Keratinocyte (primary cell): ENCODE measurements at regions not wholly inside any gene's neighbourhood (a gene's known extent, or its start where the extent isn't known, plus 50 kb on each side); places are given as distances from the start of the nearest gene placed in this dataset.

Source experiments
- DNase-seq: peaks from one replicate; pipeline ENCODE4 v3.0.0-alpha.2; 2011; ENCODE audit warnings: low read depth, missing footprints, low spot score
- FAIRE-seq: peaks from 2 replicates; lab custom pipeline; 2011; peaks lifted over from hg19 to GRCh38; lab: Jason Lieb, UNC
- H2AFZ ChIP-seq: 2 replicates; pipeline ENCODE4 v1.6.0; 2012; ENCODE audit warnings: low read length, control low read depth, inconsistent platforms; ENCODE audit not compliant: control insufficient read depth
- H3K27ac ChIP-seq: 2 replicates; pipeline ENCODE4 v1.5.1; 2011; ENCODE audit warnings: low read length; ENCODE audit not compliant: control insufficient read depth, insufficient read depth
- H3K27me3 ChIP-seq: 3 replicates; pipeline ENCODE4 v1.6.0; 2011; ENCODE audit warnings: low read length; ENCODE audit not compliant: control insufficient read depth, insufficient read depth; ENCODE audit errors: extremely low read depth
- H3K36me3 ChIP-seq, 2 experiments: 2 replicates in 1 of 2; 3 replicates in 1 of 2; pipeline ENCODE4 v1.5.1; 2011; ENCODE audit warnings: low read length in 2 of 2, mild to moderate bottlenecking in 1 of 2; ENCODE audit not compliant: control insufficient read depth in 2 of 2, insufficient read depth in 2 of 2; ENCODE audit errors: extremely low read depth in 1 of 2
- H3K4me1 ChIP-seq: 3 replicates; pipeline ENCODE4 v1.5.1; 2011; ENCODE audit warnings: low read length; ENCODE audit not compliant: control insufficient read depth, insufficient read depth; ENCODE audit errors: extremely low read depth
- H3K4me2 ChIP-seq: 3 replicates; pipeline ENCODE4 v1.6.0; 2011; ENCODE audit warnings: low read depth, low read length; ENCODE audit not compliant: control insufficient read depth, insufficient read depth; ENCODE audit errors: extremely low read depth
- H3K4me3 ChIP-seq, 3 experiments: fragments of 200-600 bp in 1 of 3; sonication (generic) in 1 of 3; 2 replicates in 2 of 3; 3 replicates in 1 of 3; pipeline ENCODE4 v1.5.1; 2011 to 2016; ENCODE audit warnings: low read length in 3 of 3, mild to moderate bottlenecking in 3 of 3, control low read depth in 2 of 3, inconsistent platforms in 1 of 3, low read depth in 1 of 3, mixed read lengths in 1 of 3, mixed run types in 1 of 3, moderate library complexity in 1 of 3; ENCODE audit not compliant: control insufficient read depth in 2 of 3, insufficient read depth in 2 of 3; ENCODE audit errors: extremely low read depth in 1 of 3
- H3K79me2 ChIP-seq: 2 replicates; pipeline ENCODE4 v1.6.0; 2012; ENCODE audit warnings: low read length; ENCODE audit not compliant: control insufficient read depth, insufficient read depth
- H3K9ac ChIP-seq: 3 replicates; pipeline ENCODE4 v1.6.0; 2011; ENCODE audit warnings: low read length; ENCODE audit not compliant: control insufficient read depth, insufficient read depth; ENCODE audit errors: extremely low read depth
- H3K9me1 ChIP-seq: 3 replicates; pipeline ENCODE4 v1.6.0; 2011; ENCODE audit warnings: low read length; ENCODE audit not compliant: control insufficient read depth, insufficient read depth; ENCODE audit errors: extremely low read depth
- H3K9me3 ChIP-seq: 2 replicates; pipeline ENCODE4 v1.5.1; 2012; ENCODE audit warnings: low read depth, low read length; ENCODE audit not compliant: control insufficient read depth
- H4K20me1 ChIP-seq: 3 replicates; pipeline ENCODE4 v1.6.0; 2011; ENCODE audit warnings: low read length; ENCODE audit not compliant: control insufficient read depth, insufficient read depth; ENCODE audit errors: extremely low read depth
- CTCF ChIP-seq, 3 experiments: IDR thresholded peaks in 1 of 3; conservative IDR thresholded peaks in 1 of 3; optimal IDR thresholded peaks in 1 of 3; 2 replicates in 2 of 3; 3 replicates in 1 of 3; pipeline versions ENCODE3 to v1.5.1; 2011; ENCODE audit warnings: low read length in 3 of 3, mild to moderate bottlenecking in 3 of 3, moderate library complexity in 2 of 3, control low read depth in 1 of 3, inconsistent platforms in 1 of 3; ENCODE audit not compliant: insufficient read depth in 2 of 3; ENCODE audit errors: extremely low read depth in 1 of 3
- EZH2 ChIP-seq: IDR thresholded peaks from one replicate; pipeline ENCODE4 v1.6.1; 2012; ENCODE audit warnings: inconsistent platforms, mild to moderate bottlenecking, low read length, moderate library complexity
- dilution Hi-C: fragments of 300-500 bp; cut with MboI; formaldehyde crosslinking; loops from one replicate; pipeline ENCODE4 v1.7.0; 2020; ENCODE audit warnings: low sequenced_read_pairs; ENCODE audit not compliant: extremely low pct_ligation_motif_present

GRCh38 chr6:102986086-102986485 is 1592.6 kb downstream of the GRIK2 start:
- dilution Hi-C loops: no loop called here
- FAIRE-seq (no peak), DNase-seq (no peak)
- H3K9me1 ChIP-seq: no peaks in the 10 kb centered on the region
- no peaks in the 10 kb centered on the region for H3K27me3 ChIP-seq
- no peak overlapping the region for H2AFZ ChIP-seq
- H3K4me3 ChIP-seq: no peak overlapping the region
- no peak overlapping the region for H3K4me2 ChIP-seq
- H3K36me3 ChIP-seq: no peaks in the 10 kb centered on the region
- no peaks in the 10 kb centered on the region for H4K20me1 ChIP-seq
- no peaks in the 10 kb centered on the region for H3K4me1 ChIP-seq
- TF ChIP-seq CTCF (optimal IDR thresholded peaks at IDR 0.05 in 1 of 3, IDR thresholded peaks at IDR 0.05 in 1 of 3, conservative IDR thresholded peaks at IDR 0.05 in 1 of 3; ENCODE audit: extremely low read depth in 1 of 3, insufficient read depth in 2 of 3, low read length in 3 of 3): no peak
- TF ChIP-seq EZH2: no peak
- H3K27ac ChIP-seq: no peak overlapping the region
- no peaks in the 10 kb centered on the region for H3K9me3 ChIP-seq
- no peaks in the 10 kb centered on the region for H3K79me2 ChIP-seq
- no peak overlapping the region for H3K9ac ChIP-seq

GRCh38 chr6:102984357-102984756 is 1590.8 kb downstream of the GRIK2 start:
- DNase-seq (no peak), FAIRE-seq (no peak)
- Histone ChIP-seq H3K79me2 (no peaks in the 10 kb centered on the region), H3K27ac (no peak overlapping the region), H3K9ac (no peak overlapping the region), H3K27me3 (no peaks in the 10 kb centered on the region), H3K9me1 (no peaks in the 10 kb centered on the region), H3K4me3 (no peak overlapping the region), H3K4me2 (no peak overlapping the region), H3K4me1 (no peaks in the 10 kb centered on the region), H2AFZ (no peak overlapping the region), H3K36me3 (no peaks in the 10 kb centered on the region), H4K20me1 (no peaks in the 10 kb centered on the region), H3K9me3 (no peaks in the 10 kb centered on the region)
- dilution Hi-C loops: no loop called here
- TF ChIP-seq EZH2 (no peak), CTCF (optimal IDR thresholded peaks at IDR 0.05 in 1 of 3, IDR thresholded peaks at IDR 0.05 in 1 of 3, conservative IDR thresholded peaks at IDR 0.05 in 1 of 3; ENCODE audit: extremely low read depth in 1 of 3, insufficient read depth in 2 of 3, low read length in 3 of 3) (no peak)
